Vagina (tissue), 2 donors: ENCODE measurements at regions not wholly inside any gene's neighbourhood (a gene's known extent, or its start where the extent isn't known, plus 50 kb on each side); places are given as distances from the start of the nearest gene placed in this dataset.

ENCODE experiments used
- POLR2A ChIP-seq, 2 donors: fragments of 450-650 bp; IDR thresholded peaks; one replicate each; pipeline ENCODE4 v1.6.1; 2017; ENCODE audit warnings: antibody characterized with exemption in 2 of 2, mild to moderate bottlenecking in 2 of 2, moderate library complexity in 2 of 2
- POLR2AphosphoS5 ChIP-seq, 2 donors: sonication (generic); formaldehyde crosslinking; IDR thresholded peaks; one replicate each; pipeline ENCODE4 v1.9.0; 2017; ENCODE audit warnings: antibody characterized with exemption in 2 of 2, mild to moderate bottlenecking in 2 of 2, low read depth in 1 of 2; ENCODE audit not compliant: insufficient read depth in 1 of 2
- TF ChIP-seq, protein P1 (sequence below), 3 experiments: fragments of 450-650 bp in 2 of 3; fragments of 200-600 bp in 1 of 3; sonication (generic) in 1 of 3; IDR thresholded peaks; one replicate each; pipeline ENCODE4 v1.5.1; 2017 to 2019; ENCODE audit warnings: antibody characterized with exemption in 3 of 3, mild to moderate bottlenecking in 2 of 3, moderate library complexity in 2 of 3

DNA sequence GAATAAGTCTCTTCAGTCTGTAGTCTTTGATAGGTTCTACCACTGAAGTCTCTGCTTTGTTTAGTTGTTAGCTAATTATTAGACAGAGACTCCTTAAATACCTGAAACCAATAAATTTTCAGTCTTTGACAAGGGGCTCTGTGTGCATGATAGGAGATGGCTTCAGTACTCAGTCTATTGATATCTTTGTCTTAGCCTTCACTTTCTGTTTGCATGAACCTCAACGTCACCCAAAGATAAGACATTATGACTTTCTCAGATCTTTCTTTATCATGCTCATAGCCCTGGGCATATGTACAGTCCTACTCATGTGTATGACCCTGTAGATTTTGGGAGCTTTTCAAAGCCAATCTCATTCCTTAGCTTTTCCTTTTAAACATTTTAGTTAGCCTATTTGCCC lies 183.5 kb upstream of the GCFC2 start:
- TF ChIP-seq, protein P1, sequence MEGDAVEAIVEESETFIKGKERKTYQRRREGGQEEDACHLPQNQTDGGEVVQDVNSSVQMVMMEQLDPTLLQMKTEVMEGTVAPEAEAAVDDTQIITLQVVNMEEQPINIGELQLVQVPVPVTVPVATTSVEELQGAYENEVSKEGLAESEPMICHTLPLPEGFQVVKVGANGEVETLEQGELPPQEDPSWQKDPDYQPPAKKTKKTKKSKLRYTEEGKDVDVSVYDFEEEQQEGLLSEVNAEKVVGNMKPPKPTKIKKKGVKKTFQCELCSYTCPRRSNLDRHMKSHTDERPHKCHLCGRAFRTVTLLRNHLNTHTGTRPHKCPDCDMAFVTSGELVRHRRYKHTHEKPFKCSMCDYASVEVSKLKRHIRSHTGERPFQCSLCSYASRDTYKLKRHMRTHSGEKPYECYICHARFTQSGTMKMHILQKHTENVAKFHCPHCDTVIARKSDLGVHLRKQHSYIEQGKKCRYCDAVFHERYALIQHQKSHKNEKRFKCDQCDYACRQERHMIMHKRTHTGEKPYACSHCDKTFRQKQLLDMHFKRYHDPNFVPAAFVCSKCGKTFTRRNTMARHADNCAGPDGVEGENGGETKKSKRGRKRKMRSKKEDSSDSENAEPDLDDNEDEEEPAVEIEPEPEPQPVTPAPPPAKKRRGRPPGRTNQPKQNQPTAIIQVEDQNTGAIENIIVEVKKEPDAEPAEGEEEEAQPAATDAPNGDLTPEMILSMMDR (IDR thresholded peaks at IDR 0.05) = no peak
- TF ChIP-seq POLR2A (IDR thresholded peaks at IDR 0.05) (no peak), POLR2AphosphoS5 (IDR thresholded peaks at IDR 0.05; ENCODE audit: insufficient read depth in 1 of 2, low read depth in 1 of 2) (no peak)
